Middle frontal gyrus (tissue), 1 donor: ENCODE measurements at regions not wholly inside any gene's neighbourhood (a gene's known extent, or its start where the extent isn't known, plus 50 kb on each side); places are given as distances from the start of the nearest gene placed in this dataset.

Source experiments
- DNase-seq: peaks from one replicate; pipeline ENCODE4 v3.0.0-alpha.2; 2015; ENCODE audit warnings: low spot score; ENCODE audit errors: extremely low spot score

DNA sequence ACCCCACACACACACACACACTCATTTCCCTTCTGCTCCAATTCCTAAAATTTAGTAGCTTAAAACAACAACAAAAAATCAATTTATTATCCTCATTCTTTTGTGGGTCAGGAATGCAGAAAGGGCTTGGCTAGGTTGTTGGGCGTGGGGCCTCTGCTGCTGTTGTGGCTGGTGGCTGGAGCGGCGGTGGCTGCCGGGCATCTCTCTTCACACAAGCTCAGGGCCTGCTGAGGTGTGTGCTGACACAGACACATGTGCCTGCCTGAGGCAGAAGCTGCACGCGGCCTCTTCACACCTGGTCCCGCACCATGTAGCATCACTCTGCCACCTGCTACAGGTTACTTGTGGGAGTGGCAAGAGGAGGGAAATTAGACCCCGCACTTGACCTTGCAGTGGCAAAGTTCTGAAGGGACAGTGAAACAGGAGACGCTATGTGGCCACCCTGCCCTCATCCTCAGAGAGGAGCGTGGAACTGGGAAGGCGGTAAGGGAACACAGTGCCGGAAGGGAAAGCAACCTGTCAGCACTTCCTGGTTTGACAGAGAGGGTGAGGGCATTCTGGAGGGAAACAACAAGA is 64.0 kb upstream of the PRR20G start:
- DNase-seq: no peak

- DNase-seq: no peak
These were observed 63.5 kb upstream of the PRR20G start for GRCh38 chr3:127351321-127351720.

GRCh38 chr3:127350172-127351050 is 62.6 kb upstream of the PRR20G start:
- DNase-seq: no peak

DNA sequence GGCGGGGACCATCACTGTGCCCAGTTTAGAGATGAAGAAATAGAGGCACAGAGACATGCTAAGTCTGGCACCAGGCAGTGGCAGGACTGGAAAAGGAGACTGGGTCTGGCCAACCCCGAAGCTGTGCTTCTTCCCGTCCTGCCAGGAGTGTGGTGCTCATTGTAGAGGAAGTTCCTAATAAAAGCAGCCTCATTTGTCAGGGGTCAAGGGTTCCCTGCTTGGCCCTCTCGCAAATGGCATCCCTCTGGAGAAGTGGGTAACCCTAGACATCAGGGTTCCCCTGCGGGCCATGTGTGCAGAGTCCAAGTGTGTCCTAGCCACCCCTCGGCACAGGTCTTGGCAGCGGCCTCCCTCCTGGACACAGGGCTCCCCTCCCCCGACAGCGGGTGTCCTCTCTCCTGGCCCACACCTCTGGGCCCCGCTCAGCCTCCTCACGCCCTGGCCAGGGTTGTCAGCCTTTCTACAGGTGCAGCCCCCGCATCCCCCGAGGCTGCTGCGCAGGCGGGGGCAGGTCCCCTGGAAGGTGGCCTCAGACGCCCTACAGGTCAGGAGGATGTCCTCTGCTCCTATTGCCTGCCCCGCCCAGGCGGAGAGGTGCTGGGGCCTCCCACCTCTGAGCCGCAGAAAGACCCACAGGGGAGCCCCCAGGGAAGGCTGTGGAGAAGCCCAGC is 61.8 kb upstream of the PRR20G start:
- DNase-seq: no peak

DNA sequence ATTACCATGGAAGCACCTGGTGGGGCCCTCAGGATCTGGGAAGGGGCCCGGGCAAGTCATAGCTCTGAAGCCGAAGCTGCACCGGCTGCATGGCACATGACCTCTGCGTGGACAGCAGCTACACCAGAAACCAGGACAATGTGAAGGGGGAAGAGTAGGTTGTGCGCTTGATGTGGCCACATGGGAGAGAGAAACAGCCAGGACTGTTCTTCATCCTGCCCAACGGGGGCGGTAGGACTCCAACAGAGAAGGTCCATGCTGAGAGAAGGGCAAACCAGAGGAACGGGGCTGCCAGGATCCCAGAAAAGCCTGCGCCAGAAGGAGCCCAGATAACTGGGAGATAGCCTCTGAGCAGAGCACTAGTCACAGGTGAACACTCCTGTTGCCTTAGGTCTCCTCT is 54.9 kb upstream of the PRR20G start:
- DNase-seq: no peak

DNA sequence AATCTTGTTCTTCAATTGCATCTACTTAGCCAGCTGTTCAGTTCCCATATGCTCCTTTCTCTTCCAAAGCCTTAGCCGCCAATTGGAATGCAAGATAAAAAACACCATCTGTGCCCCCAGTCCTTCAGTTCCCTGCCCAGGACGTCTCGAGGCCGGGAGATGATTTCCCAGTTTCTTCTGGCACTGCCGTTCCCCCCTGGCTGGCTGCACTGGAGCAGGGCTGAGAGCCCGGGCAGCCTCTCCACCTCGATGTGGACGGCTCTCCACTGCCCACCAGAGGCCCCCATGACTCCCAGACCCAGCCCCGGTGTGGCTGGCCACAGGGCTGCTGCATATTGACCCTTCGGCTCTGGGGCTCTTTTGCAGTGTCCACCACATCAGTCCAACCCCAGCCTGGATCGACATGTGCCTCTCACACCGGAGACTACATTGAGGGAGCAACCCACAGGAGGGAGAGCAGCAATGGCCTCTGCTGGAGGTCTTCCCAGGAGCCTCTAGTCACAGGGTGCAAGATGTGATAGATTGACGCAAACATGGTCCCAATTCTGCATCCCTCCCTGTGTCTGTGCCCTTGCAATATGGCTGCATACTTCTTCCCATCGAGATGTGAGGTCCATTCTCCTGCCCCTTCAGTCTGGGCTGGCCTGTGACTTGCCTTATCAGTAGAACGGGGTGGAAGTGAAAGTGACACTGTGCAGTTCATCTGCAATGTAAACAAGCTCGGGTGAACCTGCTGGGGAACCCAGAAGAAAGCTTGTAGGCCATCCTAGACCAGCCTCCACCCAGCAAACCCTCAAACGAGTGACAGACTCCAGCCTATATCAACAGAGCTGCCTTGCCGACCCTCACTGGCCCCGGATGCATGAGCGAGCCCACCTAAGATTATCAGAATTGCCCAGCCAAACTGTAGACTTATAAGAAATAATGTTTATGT is 52.3 kb upstream of the PRR20G start:
- DNase-seq: no peak

DNA sequence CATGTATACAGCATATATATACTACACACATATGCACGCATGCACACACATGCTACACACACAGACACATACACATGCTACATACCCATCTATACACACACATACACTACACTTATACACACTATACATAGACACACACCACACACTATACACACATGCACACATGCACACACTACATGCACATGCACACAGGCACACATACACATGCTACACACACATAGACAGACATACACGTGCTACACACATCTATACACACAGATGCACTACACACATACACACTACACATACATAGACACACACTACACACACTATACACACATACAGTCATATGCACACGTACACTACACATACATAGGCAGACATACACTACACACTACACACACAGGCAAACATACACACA is 51.2 kb upstream of the PRR20G start:
- DNase-seq: no peak

GRCh38 chr3:127337911-127338531 is 50.2 kb upstream of the PRR20G start:
- DNase-seq: no peak
